Stimulated activated CD4-positive, alpha-beta T cell treated with anti-CD3 and anti-CD28 coated beads, Interleukin-4, amount 100 ng/mL, for 24 hours (primary cell): ENCODE measurements at regions not wholly inside any gene's neighbourhood (a gene's known extent, or its start where the extent isn't known, plus 50 kb on each side); places are given as distances from the start of the nearest gene placed in this dataset.
"Not testable (repeated sequence)": the region's sequence is repeated elsewhere in the genome, so short reads cannot be mapped to it uniquely, and the experiment has no call there.

Experiments used
- DNase-seq: peaks from one replicate; pipeline ENCODE4 v3.0.0-alpha.2; 2020

DNA sequence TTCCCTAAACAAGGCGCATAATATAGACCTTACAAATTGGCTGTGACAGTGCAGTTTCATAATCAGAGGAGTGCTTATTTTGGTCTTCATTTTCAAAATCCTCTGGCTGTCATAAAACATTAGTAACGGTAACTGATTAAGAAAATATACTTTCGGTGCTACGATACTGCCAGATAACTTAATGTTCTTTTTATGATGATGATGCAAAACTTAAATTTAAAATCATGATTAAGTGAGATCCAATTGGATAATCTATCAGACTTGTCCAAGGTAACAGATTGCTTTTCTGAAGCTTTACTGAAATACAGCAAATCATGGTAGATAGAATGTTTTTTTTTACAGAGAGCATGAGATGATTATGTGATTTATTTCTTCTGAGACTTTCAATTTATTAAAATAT is 364.2 kb upstream of the CNTN3 start:
- no peak for DNase-seq

DNA sequence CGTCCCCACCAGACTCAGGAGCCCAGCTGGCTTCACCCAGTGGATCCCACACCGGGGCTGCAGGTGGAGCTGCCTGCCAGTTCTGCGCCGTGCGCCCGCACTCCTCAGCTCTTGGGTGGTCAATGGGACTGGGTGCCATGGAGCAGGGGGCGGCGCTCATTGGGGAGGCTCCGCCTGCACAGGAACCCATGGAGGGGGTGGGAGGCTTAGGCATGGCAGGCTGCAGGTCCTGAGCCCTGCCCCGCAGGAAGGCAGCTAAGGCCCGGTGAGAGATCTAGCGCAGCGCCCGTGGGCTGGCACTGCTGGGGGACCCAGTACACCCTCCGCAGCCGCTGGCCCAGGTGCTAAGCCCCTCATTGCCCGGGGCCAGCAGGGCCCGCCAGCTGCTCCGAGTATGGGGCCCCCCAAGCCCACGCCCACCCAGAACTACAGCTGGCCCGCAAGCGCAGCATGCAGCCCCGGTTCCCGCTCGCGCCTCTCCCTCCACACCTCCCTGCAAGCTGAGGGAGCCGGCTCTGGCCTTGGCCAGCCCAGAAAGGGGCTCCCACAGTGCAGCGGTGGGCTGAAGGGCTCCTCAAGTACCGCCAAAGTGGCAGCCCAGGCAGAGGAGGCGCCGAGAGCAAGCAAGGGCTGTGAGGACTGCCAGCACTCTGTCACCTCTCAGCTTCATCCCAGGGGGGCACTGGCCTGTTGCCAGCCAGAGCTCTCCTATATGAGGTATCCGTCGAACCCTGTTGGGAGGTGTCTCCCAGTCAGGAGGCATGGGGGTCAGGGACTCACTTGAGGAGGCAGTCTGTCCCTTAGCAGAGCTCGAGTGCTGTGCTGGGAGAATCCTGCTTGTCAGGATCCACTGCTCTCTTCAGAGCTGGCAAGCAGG is 370.8 kb upstream of the CNTN3 start:
- DNase-seq, result not testable (repeated sequence)

GRCh38 chr3:74988095-74988494 is 373.6 kb upstream of the CNTN3 start:
- no peak for DNase-seq

DNA sequence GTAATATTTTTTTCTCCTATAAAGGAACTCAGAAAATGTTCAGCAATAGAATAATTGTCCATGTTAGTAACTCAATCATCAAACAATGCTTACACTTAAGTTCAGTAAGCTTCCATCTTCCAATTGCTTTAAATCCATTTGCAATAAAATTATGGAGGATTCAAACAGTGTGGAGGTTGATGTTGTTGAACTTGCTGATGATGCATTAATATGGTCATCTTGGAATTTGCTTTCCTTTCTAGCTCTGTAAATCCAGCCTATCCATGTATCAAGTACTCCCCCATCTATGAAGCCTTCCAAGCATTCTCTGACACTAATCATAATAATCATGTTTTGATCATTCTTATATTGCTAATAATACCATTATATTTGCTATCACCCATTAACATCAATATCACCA is 378.4 kb upstream of the CNTN3 start:
- no peak for DNase-seq

GRCh38 chr3:75001330-75001729 is 386.9 kb upstream of the CNTN3 start:
- DNase-seq, result no peak

- no peak for DNase-seq
Measured at GRCh38 chr3:75012791-75013331, 398.4 kb upstream of the CNTN3 start.

- DNase-seq, result no peak
Measured at GRCh38 chr3:75014008-75014407, 399.5 kb upstream of the CNTN3 start.

GRCh38 chr3:75015280-75015679 is 400.8 kb upstream of the CNTN3 start:
- no peak for DNase-seq

DNA sequence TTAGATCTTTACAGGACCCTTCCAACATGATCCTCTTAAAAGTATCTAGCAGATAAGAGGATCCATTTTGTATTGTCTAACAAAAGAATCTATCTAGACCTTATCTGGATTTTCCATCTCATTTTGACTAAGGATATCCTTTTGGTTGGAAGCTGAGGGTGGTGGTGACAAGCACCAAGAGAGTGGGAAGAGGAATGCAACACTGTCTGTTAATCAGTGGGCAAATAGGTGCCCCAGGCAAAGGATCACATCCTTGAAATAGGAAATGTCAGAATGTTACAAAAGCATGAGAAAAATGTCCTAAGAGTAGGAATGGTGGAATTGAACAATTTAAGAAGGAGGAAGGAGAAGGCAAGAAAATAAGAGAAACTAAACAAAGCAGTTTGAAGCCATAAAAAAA is 420.7 kb upstream of the CNTN3 start:
- DNase-seq, result no peak

- no peak for DNase-seq
Measured at GRCh38 chr3:75042941-75043340, 428.5 kb upstream of the CNTN3 start.

GRCh38 chr3:75048650-75049049 is 434.2 kb upstream of the CNTN3 start:
- DNase-seq, result no peak

DNA sequence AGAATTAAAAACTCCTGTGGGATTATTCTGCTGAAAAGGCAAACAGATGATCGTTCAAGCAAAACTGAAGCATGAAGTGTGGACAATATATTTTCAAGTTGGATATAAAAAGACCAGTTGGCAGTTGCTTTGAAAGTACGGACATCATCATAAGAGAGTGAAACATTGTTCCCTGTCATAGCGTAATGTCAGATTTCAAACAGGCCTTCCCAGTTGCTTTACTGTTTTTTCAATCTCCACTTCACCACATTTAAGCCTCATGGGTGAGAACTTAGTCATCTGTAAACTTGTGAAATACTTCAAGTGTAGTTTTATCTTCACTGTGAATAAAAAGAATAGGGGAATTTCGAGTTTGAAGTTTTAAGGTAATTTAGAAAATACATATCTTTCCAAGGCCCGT is 435.1 kb upstream of the CNTN3 start:
- no peak for DNase-seq

DNA sequence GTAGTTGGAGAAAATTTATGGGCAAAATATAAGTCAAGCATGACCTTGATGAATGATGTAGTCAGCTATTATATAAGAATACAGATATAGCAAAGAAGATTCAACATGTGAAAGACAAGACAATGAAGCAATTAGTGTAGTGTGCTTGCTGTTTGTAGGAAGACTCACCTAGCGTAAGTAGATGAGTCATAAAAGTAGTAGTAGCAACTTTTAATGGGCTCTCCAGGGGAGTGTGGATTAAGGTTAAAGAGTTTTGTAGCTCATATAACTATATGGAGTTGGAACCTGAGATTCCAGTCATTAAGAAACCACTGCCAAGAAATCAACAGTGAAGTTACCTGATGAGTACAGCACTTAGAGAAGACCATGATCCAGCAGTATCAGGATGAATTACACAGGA is 444.7 kb upstream of the CNTN3 start:
- DNase-seq, result no peak

DNA sequence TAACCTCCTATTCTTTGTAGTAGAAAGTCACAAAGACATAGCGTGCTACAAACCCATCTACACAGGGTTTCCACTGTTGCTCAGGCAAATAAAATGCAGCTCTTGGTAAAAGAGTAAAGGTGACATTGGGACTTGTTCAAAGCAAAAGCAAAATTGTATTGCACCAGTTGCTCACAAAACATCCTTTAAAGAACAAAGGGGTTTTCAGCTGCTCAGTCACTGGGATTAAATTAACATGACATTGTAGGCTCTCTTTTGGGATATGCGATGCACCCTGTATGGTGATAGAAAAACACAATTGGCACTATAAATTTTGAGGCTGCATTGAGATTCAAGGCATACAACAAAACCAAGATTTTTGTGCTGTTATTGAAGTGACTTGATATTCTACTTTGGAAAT is 447.3 kb upstream of the CNTN3 start:
- no peak for DNase-seq

DNA sequence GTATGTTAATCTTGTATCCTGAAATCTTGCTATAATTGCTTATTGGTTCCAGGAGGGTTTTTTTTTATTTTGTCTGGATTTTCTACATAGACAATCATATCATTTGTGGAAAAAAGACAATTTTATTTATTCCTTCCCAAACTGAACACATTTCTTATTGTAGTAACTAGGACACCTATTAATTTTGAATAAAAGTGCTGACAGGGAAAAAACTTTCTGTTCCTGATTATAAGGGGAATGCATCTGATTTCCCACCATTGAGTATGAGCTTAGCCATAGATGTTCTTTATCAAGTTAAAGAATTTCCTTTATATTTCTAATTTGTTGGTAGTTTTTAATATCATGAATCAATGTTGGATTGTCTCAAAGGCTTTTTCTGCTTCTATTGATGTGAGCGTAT is 460.7 kb upstream of the CNTN3 start:
- DNase-seq, result no peak

GRCh38 chr3:75076481-75076880 is 462.0 kb upstream of the CNTN3 start:
- DNase-seq, result no peak

- DNase-seq, result no peak
Measured at GRCh38 chr3:75078290-75078689, 463.8 kb upstream of the CNTN3 start.

- DNase-seq, result no peak
Measured at GRCh38 chr3:75082845-75083244, 468.4 kb upstream of the CNTN3 start.

GRCh38 chr3:75089841-75090240 is 475.4 kb upstream of the CNTN3 start:
- DNase-seq, result no peak

- no peak for DNase-seq
Measured at GRCh38 chr3:75101329-75102147, 487.1 kb upstream of the CNTN3 start.

DNA sequence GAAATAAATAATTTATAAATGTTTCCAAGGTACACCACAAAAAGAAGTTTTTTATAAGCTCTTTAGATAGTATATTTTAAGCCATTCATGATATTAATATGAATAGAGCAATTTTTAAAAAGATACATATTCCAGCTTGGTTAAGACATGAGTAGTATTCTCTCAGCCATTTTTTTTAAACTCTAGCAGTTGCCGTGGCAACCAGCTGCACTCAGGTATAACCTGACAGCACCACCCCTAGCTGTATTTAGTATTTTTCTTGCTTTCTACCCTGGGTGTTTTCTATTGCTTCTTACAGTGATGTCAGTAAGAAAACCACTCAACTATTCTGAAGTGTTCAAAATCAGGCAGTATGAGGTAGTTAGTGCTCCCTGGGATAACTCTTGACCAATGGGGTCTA is 496.3 kb upstream of the CNTN3 start:
- DNase-seq, result no peak

- no peak for DNase-seq
Measured at GRCh38 chr3:75115695-75116094, 501.2 kb upstream of the CNTN3 start.

GRCh38 chr3:75118779-75119178 is 504.3 kb upstream of the CNTN3 start:
- no peak for DNase-seq

GRCh38 chr3:75126556-75126955 is 512.1 kb upstream of the CNTN3 start:
- DNase-seq, result no peak
